A549 (cell line): ENCODE measurements at regions not wholly inside any gene's neighbourhood (a gene's known extent, or its start where the extent isn't known, plus 50 kb on each side); places are given as distances from the start of the nearest gene placed in this dataset.

Experiments used
- HDAC2 ChIP-seq: fragments of 200-600 bp; sonication (generic); IDR thresholded peaks from 2 replicates; pipeline ENCODE4 v1.6.1; 2016
- MAX ChIP-seq: IDR thresholded peaks from 2 replicates; pipeline ENCODE4 v1.6.1; 2012
- REST ChIP-seq: fragments of 200-600 bp; sonication (generic); IDR thresholded peaks from 2 replicates; pipeline ENCODE4 v1.6.1; 2016; ENCODE audit warnings: antibody characterized with exemption, mild to moderate bottlenecking, moderate library complexity
- TFCP2L1 ChIP-seq: fragments of 250-450 bp; sonication (Bioruptor Pico); IDR thresholded peaks from 2 replicates; pipeline ENCODE4 v1.5.0; 2021; ENCODE audit warnings: mild to moderate bottlenecking

- no peak for TF ChIP-seq HDAC2
- no peak for TF ChIP-seq REST
- no peak for TF ChIP-seq TFCP2L1 (CRISPR knock-in tag)
- no peak for TF ChIP-seq MAX
Measured at GRCh38 chr3:28935146-28935545, 345.7 kb upstream of the RBMS3 start.
